A549 (cell line): ENCODE measurements at regions not wholly inside any gene's neighbourhood (a gene's known extent, or its start where the extent isn't known, plus 50 kb on each side); places are given as distances from the start of the nearest gene placed in this dataset.

Experiments
- JUN ChIP-seq, 2 experiments: fragments of >200 bp; sonication (Bioruptor Twin); formaldehyde crosslinking; IDR thresholded peaks; 2 replicates in 1 of 2; 3 replicates in 1 of 2; pipeline ENCODE4 v1.6.1; 2016 to 2017
- JUNB ChIP-seq: fragments of >200 bp; sonication (Bioruptor Twin); formaldehyde crosslinking; IDR thresholded peaks from 2 replicates; pipeline ENCODE4 v1.6.1; 2016
- TF ChIP-seq, protein P1 (sequence below): fragments of >200 bp; sonication (Bioruptor Twin); formaldehyde crosslinking; IDR thresholded peaks from 3 replicates; pipeline ENCODE4 v1.5.1; 2016
- TF ChIP-seq, protein P2 (sequence below): IDR thresholded peaks from 2 replicates; pipeline ENCODE4 v1.6.1; 2012

DNA sequence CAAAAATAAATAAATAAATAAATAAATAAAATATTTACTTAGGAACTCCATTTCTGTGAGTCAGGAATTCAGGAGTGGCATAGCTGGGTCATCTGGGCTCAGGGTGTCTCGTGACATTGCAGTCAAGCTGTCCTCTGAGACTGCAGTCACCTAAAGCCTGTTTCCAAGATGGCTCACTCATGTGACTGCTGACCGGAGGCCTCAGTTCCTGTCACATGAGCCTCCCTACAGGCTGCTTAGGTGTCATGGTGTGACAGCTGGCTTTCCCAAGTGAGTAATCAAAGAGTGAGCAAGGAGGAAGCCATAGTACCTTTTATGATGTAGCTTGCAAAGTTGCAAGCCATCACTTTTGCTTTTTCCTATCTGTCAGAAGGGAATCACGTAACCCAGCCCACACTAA, 128.6 kb upstream of the KCTD7 start:
- TF ChIP-seq, protein P1, sequence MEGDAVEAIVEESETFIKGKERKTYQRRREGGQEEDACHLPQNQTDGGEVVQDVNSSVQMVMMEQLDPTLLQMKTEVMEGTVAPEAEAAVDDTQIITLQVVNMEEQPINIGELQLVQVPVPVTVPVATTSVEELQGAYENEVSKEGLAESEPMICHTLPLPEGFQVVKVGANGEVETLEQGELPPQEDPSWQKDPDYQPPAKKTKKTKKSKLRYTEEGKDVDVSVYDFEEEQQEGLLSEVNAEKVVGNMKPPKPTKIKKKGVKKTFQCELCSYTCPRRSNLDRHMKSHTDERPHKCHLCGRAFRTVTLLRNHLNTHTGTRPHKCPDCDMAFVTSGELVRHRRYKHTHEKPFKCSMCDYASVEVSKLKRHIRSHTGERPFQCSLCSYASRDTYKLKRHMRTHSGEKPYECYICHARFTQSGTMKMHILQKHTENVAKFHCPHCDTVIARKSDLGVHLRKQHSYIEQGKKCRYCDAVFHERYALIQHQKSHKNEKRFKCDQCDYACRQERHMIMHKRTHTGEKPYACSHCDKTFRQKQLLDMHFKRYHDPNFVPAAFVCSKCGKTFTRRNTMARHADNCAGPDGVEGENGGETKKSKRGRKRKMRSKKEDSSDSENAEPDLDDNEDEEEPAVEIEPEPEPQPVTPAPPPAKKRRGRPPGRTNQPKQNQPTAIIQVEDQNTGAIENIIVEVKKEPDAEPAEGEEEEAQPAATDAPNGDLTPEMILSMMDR, result no peak
- TF ChIP-seq, protein P2, sequence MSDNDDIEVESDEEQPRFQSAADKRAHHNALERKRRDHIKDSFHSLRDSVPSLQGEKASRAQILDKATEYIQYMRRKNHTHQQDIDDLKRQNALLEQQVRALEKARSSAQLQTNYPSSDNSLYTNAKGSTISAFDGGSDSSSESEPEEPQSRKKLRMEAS, result no peak
- no peak for TF ChIP-seq JUNB
- TF ChIP-seq JUN (IDR thresholded peaks at IDR 0.05), result no peak
